ENCODE measurements at regions not wholly inside any gene's neighbourhood (a gene's known extent, or its start where the extent isn't known, plus 50 kb on each side); places are given as distances from the start of the nearest gene placed in this dataset.

- H3K27ac Mint-ChIP-seq: no peak overlapping the region
- CTCF ChIA-PET: no interaction called here
Observed at GRCh38 chr14:97723351-97723750, 926.2 kb downstream of the VRK1 start.

GRCh38 chr14:97723819-97724218 lies 926.6 kb downstream of the VRK1 start:
- Mint-ChIP-seq H3K27me3 (no peaks in the 10 kb centered on the region), H3K9me3 (peaks cover 11% of the 10 kb centered on the region), H3K27ac (no peak overlapping the region), H3K36me3 (ENCODE audit: low read depth) (no peaks in the 10 kb centered on the region), H3K4me3 (no peak overlapping the region), H3K4me1 (no peaks in the 10 kb centered on the region)
- ATAC-seq (ENCODE audit: low read depth) (no peak), DNase-seq (no peak)
- ChIA-PET CTCF (no interaction called here), POLR2A (no interaction called here)
- TF ChIP-seq CTCF (IDR thresholded peaks at IDR 0.05): no peak
- intact Hi-C loops (cut with micrococcal nuclease): no loop called here

More at GRCh38 chr14:97723351-97723750, 926.2 kb downstream of the VRK1 start:
- Mint-ChIP-seq H3K4me3 (no peak overlapping the region), H3K27me3 (no peaks in the 10 kb centered on the region), H3K4me1 (no peaks in the 10 kb centered on the region), H3K9me3 (peaks cover 11% of the 10 kb centered on the region), H3K36me3 (ENCODE audit: low read depth) (no peaks in the 10 kb centered on the region)
- DNase-seq (no peak), ATAC-seq (ENCODE audit: low read depth) (no peak)
- intact Hi-C loops (cut with micrococcal nuclease): no loop called here
- POLR2A ChIA-PET: no interaction called here
- TF ChIP-seq CTCF (IDR thresholded peaks at IDR 0.05): no peak

GRCh38 chr14:97724265-97724731 lies 927.1 kb downstream of the VRK1 start:
- peaks cover 11% of the 10 kb centered on the region for H3K9me3 Mint-ChIP-seq
- no peaks in the 10 kb centered on the region for H3K4me1 Mint-ChIP-seq
- no peak for TF ChIP-seq CTCF (IDR thresholded peaks at IDR 0.05)
- H3K27me3 Mint-ChIP-seq: no peaks in the 10 kb centered on the region
- ChIA-PET POLR2A (no interaction called here), CTCF (no interaction called here)
- H3K4me3 Mint-ChIP-seq: no peak overlapping the region
- DNase-seq: no peak
- no peaks in the 10 kb centered on the region for H3K36me3 Mint-ChIP-seq (ENCODE audit: low read depth)
- intact Hi-C loops (cut with micrococcal nuclease): no loop called here
- no peak for ATAC-seq (ENCODE audit: low read depth)
- no peak overlapping the region for H3K27ac Mint-ChIP-seq

GRCh38 chr14:97726676-97727075 lies 929.5 kb downstream of the VRK1 start:
- peaks cover 18% of the 10 kb centered on the region for H3K9me3 Mint-ChIP-seq
- no peaks in the 10 kb centered on the region for H3K36me3 Mint-ChIP-seq (ENCODE audit: low read depth)
- ChIA-PET CTCF (no interaction called here), POLR2A (no interaction called here)
- no peak overlapping the region for H3K4me3 Mint-ChIP-seq
- no peaks in the 10 kb centered on the region for H3K27me3 Mint-ChIP-seq
- H3K4me1 Mint-ChIP-seq: no peaks in the 10 kb centered on the region
- intact Hi-C loops (cut with micrococcal nuclease): no loop called here
- ATAC-seq (ENCODE audit: low read depth): no peak
- H3K27ac Mint-ChIP-seq: no peak overlapping the region
- TF ChIP-seq CTCF (IDR thresholded peaks at IDR 0.05): no peak
- no peak for DNase-seq

- Mint-ChIP-seq H3K27me3 (no peaks in the 10 kb centered on the region), H3K27ac (no peak overlapping the region), H3K36me3 (ENCODE audit: low read depth) (no peaks in the 10 kb centered on the region), H3K4me3 (no peak overlapping the region), H3K9me3 (peaks cover 7% of the 10 kb centered on the region), H3K4me1 (no peaks in the 10 kb centered on the region)
- no peak for DNase-seq
- CTCF ChIA-PET: no interaction called here
- ATAC-seq (ENCODE audit: low read depth): no peak
- intact Hi-C loops (cut with micrococcal nuclease): no loop called here
- POLR2A ChIA-PET: no interaction called here
- no peak for TF ChIP-seq CTCF (IDR thresholded peaks at IDR 0.05)
Observed at GRCh38 chr14:97730706-97731105, 933.5 kb downstream of the VRK1 start.

Data from activated B cell treated with CpG ODN at 0.5 μM for 24 hours (primary cell).